ENCODE measurements at regions not wholly inside any gene's neighbourhood (a gene's known extent, or its start where the extent isn't known, plus 50 kb on each side); places are given as distances from the start of the nearest gene placed in this dataset.

- no peak for TF ChIP-seq POLR2A (IDR thresholded peaks at IDR 0.05; ENCODE audit: low read depth, low read length)
- TF ChIP-seq, protein P1, sequence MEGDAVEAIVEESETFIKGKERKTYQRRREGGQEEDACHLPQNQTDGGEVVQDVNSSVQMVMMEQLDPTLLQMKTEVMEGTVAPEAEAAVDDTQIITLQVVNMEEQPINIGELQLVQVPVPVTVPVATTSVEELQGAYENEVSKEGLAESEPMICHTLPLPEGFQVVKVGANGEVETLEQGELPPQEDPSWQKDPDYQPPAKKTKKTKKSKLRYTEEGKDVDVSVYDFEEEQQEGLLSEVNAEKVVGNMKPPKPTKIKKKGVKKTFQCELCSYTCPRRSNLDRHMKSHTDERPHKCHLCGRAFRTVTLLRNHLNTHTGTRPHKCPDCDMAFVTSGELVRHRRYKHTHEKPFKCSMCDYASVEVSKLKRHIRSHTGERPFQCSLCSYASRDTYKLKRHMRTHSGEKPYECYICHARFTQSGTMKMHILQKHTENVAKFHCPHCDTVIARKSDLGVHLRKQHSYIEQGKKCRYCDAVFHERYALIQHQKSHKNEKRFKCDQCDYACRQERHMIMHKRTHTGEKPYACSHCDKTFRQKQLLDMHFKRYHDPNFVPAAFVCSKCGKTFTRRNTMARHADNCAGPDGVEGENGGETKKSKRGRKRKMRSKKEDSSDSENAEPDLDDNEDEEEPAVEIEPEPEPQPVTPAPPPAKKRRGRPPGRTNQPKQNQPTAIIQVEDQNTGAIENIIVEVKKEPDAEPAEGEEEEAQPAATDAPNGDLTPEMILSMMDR (IDR thresholded peaks at IDR 0.05; ENCODE audit: extremely low read depth in 1 of 2, insufficient read depth in 1 of 2, low read depth in 1 of 2, low read length in 2 of 2): peak; percentile 23
- TF ChIP-seq FOS (IDR thresholded peaks at IDR 0.05; ENCODE audit: borderline replicate concordance, insufficient read depth, low read length): no peak
- TF ChIP-seq POLR2AphosphoS5 (IDR thresholded peaks at IDR 0.05; ENCODE audit: insufficient read depth, low read depth, low read length): no peak
- TF ChIP-seq MAX (IDR thresholded peaks at IDR 0.05; ENCODE audit: insufficient read depth, insufficient read length): no peak
- TF ChIP-seq GATA2 (IDR thresholded peaks at IDR 0.05; ENCODE audit: insufficient read depth, insufficient read length, low read depth, low read length): no peak
- no peak for TF ChIP-seq EZH2 (IDR thresholded peaks at IDR 0.05; ENCODE audit: borderline replicate concordance, low read depth, low read length, severe bottlenecking)
- no peak for TF ChIP-seq JUN (IDR thresholded peaks at IDR 0.05; ENCODE audit: borderline replicate concordance, insufficient read depth, insufficient read length, low read depth)
- TF ChIP-seq MYC (IDR thresholded peaks at IDR 0.05; ENCODE audit: low read depth, low read length): no peak
These were observed 345.4 kb upstream of the KIRREL3 start for GRCh38 chr11:127345819-127346459.

Measured in endothelial cell of umbilical vein (primary cell).